ENCODE measurements at regions not wholly inside any gene's neighbourhood (a gene's known extent, or its start where the extent isn't known, plus 50 kb on each side); places are given as distances from the start of the nearest gene placed in this dataset.

DNA sequence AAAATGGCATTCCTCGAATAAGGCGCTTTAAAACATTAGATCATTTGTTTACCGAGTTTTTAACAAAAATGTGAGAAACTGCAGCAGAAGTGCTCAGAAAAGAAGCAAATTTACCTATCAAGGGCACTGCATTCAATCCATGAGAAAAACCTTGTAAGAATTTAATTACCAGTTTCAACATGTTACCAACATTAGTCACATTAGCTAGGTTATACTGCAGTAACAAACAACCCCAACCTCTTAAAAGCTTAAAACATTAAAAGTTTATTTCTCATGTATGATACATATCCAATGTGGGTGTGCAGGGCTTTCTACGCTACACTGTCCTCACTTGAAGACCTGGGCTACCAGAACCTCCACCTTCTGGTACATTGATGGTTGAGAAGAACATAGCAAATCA, 68.1 kb upstream of the CCBE1 start:
- TF ChIP-seq CTCF (IDR thresholded peaks at IDR 0.05) (no peak), POLR2A (IDR thresholded peaks at IDR 0.05) (no peak), POLR2AphosphoS5 (IDR thresholded peaks at IDR 0.05; ENCODE audit: insufficient read depth in 1 of 2, low read depth in 1 of 2) (no peak)
- H3K4me3 ChIP-seq: no peak overlapping the region
- no peaks in the 10 kb centered on the region for H3K4me1 ChIP-seq
- no peaks in the 10 kb centered on the region for H3K36me3 ChIP-seq
- H3K27ac ChIP-seq: no peak overlapping the region
- H3K9me3 ChIP-seq: no peaks in the 10 kb centered on the region
- no peak for DNase-seq (ENCODE audit: extremely low spot score in 2 of 2)
- intact Hi-C loops (cut with DNase I): no loop called here
- no peaks in the 10 kb centered on the region for H3K27me3 ChIP-seq

DNA sequence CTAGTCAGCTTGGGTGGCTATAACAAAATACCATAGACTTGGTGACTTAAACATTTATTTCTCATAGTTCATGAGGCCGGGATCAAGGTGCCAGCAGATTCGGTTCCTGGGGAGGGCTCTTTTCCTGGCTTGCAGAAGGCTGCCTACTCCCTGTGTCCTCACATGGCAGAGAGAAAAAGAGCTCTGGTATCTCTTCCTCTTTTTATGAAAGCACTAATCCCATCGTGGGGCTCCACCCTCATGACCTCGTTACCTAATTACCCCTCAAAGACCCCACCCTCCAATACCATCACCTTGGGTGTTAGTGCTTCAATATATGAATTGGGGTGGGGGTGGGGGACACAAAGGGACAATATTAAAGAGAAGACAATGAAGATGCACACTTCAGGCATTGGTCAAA, 67.1 kb upstream of the CCBE1 start:
- TF ChIP-seq POLR2A (IDR thresholded peaks at IDR 0.05) (no peak), CTCF (IDR thresholded peaks at IDR 0.05) (no peak), POLR2AphosphoS5 (IDR thresholded peaks at IDR 0.05; ENCODE audit: insufficient read depth in 1 of 2, low read depth in 1 of 2) (no peak)
- Histone ChIP-seq H3K9me3 (no peaks in the 10 kb centered on the region), H3K27ac (no peak overlapping the region), H3K36me3 (no peaks in the 10 kb centered on the region), H3K27me3 (no peaks in the 10 kb centered on the region), H3K4me3 (no peak overlapping the region), H3K4me1 (no peaks in the 10 kb centered on the region)
- intact Hi-C loops (cut with DNase I): no loop called here
- DNase-seq (ENCODE audit: extremely low spot score in 2 of 2): no peak

GRCh38 chr18:59763541-59764136, 66.4 kb upstream of the CCBE1 start:
- H3K9me3 ChIP-seq: no peaks in the 10 kb centered on the region
- no peak overlapping the region for H3K4me3 ChIP-seq
- TF ChIP-seq POLR2A (IDR thresholded peaks at IDR 0.05) (no peak), CTCF (IDR thresholded peaks at IDR 0.05) (no peak), POLR2AphosphoS5 (IDR thresholded peaks at IDR 0.05; ENCODE audit: insufficient read depth in 1 of 2, low read depth in 1 of 2) (no peak)
- no peaks in the 10 kb centered on the region for H3K27me3 ChIP-seq
- no peaks in the 10 kb centered on the region for H3K4me1 ChIP-seq
- no peak overlapping the region for H3K27ac ChIP-seq
- DNase-seq (ENCODE audit: extremely low spot score in 2 of 2): no peak
- no peaks in the 10 kb centered on the region for H3K36me3 ChIP-seq
- intact Hi-C loops (cut with DNase I): no loop called here

DNA sequence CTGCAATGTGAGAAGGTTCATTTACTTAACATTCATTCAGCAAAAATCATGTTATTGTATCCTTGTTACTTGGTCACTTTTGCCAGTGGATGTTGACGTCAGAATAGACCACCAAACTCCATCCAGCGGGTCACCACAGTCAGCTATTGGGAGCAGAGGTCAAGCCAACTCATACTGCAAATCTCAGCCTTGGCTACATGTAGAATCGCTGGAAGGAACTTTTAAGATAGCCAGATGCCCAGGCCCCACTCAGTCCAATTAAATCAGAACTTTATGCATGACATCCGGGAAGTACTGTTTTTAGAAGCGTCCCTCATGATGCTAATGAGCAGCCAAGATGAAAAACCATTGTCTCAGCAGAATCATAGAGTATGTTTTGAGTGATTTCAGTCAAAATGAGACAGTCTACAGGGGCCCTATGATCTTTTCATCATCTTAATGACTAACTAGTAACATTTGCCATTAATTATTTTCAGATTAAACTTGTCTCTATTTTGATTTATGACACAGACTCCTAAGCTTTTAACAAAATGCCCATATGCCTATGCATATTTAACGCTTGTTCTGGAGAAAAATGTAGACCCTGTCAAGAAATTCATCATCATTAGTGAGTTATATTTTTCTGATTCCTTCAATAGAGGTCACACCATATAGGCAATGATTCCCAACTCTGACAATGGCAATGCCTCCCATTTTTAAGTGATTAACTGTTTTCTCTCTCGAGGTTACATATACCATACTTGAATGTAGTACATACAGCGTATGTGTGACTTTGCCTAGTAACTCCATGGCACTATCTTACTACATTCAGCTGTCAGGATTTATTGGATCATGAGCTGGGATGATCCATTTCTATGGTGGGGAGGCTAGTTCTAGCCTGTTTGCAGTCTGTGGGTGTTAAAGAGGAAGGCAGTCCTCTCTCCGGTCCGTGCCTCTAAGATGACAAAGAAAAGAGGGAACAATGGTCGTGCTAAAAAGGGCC, 63.7 kb upstream of the CCBE1 start:
- DNase-seq (ENCODE audit: extremely low spot score in 2 of 2): no peak

More for the DNA sequence above, 63.7 kb upstream of the CCBE1 start:
- Histone ChIP-seq H3K27ac (no peak overlapping the region), H3K4me1 (no peaks in the 10 kb centered on the region), H3K4me3 (no peak overlapping the region), H3K27me3 (no peaks in the 10 kb centered on the region), H3K36me3 (no peaks in the 10 kb centered on the region), H3K9me3 (no peaks in the 10 kb centered on the region)
- intact Hi-C loops (cut with DNase I): no loop called here
- TF ChIP-seq POLR2AphosphoS5 (IDR thresholded peaks at IDR 0.05; ENCODE audit: insufficient read depth in 1 of 2, low read depth in 1 of 2) (no peak), CTCF (IDR thresholded peaks at IDR 0.05) (no peak), POLR2A (IDR thresholded peaks at IDR 0.05) (no peak)

All from vagina (tissue), 2 donors.